ENCODE measurements at regions not wholly inside any gene's neighbourhood (a gene's known extent, or its start where the extent isn't known, plus 50 kb on each side); places are given as distances from the start of the nearest gene placed in this dataset.
"Not testable (repeated sequence)": the region's sequence is repeated elsewhere in the genome, so short reads cannot be mapped to it uniquely, and the experiment has no call there.

GRCh38 chr2:118421648-118422047, 333.4 kb downstream of the INSIG2 start:
- no peak for DNase-seq (ENCODE audit: low read depth)
- TF ChIP-seq MYC (IDR thresholded peaks at IDR 0.05; ENCODE audit: low read depth, low read length) (no peak), POLR2A (IDR thresholded peaks at IDR 0.05; ENCODE audit: extremely low read depth, insufficient read length) (no peak)
- TF ChIP-seq, protein P1, sequence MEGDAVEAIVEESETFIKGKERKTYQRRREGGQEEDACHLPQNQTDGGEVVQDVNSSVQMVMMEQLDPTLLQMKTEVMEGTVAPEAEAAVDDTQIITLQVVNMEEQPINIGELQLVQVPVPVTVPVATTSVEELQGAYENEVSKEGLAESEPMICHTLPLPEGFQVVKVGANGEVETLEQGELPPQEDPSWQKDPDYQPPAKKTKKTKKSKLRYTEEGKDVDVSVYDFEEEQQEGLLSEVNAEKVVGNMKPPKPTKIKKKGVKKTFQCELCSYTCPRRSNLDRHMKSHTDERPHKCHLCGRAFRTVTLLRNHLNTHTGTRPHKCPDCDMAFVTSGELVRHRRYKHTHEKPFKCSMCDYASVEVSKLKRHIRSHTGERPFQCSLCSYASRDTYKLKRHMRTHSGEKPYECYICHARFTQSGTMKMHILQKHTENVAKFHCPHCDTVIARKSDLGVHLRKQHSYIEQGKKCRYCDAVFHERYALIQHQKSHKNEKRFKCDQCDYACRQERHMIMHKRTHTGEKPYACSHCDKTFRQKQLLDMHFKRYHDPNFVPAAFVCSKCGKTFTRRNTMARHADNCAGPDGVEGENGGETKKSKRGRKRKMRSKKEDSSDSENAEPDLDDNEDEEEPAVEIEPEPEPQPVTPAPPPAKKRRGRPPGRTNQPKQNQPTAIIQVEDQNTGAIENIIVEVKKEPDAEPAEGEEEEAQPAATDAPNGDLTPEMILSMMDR (IDR thresholded peaks at IDR 0.05; ENCODE audit: low read depth, low read length), result no peak
- TF ChIP-seq, protein P2, sequence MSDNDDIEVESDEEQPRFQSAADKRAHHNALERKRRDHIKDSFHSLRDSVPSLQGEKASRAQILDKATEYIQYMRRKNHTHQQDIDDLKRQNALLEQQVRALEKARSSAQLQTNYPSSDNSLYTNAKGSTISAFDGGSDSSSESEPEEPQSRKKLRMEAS (IDR thresholded peaks at IDR 0.05; ENCODE audit: low read depth, low read length), result no peak
- no peak overlapping the region for H3K4me3 ChIP-seq (ENCODE audit: low read depth, low read length)

GRCh38 chr2:118417406-118418120, 329.3 kb downstream of the INSIG2 start:
- no peak for DNase-seq (ENCODE audit: low read depth)
- TF ChIP-seq POLR2A (IDR thresholded peaks at IDR 0.05; ENCODE audit: extremely low read depth, insufficient read length), result no peak
- TF ChIP-seq, protein P1 (IDR thresholded peaks at IDR 0.05; ENCODE audit: low read depth, low read length), result no peak
- TF ChIP-seq, protein P2 (IDR thresholded peaks at IDR 0.05; ENCODE audit: low read depth, low read length), result no peak
- TF ChIP-seq MYC (IDR thresholded peaks at IDR 0.05; ENCODE audit: low read depth, low read length), result no peak
- no peak overlapping the region for H3K4me3 ChIP-seq (ENCODE audit: low read depth, low read length)

DNA sequence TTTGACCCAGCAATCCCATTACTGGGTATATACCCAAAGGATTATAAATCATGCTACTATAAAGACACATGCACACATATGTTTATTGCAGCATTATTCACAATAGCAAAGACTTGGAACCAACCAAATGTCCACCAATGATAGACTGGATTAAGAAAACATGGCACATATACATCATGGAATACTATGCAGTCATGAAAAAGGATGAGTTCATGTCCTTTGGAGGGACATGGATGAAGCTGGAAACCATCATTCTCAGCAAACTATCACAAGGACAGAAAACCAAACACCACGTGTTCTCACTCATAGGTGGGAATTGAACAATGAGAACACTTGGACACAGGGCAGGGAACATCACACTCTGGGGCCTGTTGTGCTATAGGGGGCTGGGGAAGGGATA, 326.9 kb downstream of the INSIG2 start:
- DNase-seq (ENCODE audit: low read depth); H3K4me3 ChIP-seq (ENCODE audit: low read depth, low read length): not testable (repeated sequence)

DNA sequence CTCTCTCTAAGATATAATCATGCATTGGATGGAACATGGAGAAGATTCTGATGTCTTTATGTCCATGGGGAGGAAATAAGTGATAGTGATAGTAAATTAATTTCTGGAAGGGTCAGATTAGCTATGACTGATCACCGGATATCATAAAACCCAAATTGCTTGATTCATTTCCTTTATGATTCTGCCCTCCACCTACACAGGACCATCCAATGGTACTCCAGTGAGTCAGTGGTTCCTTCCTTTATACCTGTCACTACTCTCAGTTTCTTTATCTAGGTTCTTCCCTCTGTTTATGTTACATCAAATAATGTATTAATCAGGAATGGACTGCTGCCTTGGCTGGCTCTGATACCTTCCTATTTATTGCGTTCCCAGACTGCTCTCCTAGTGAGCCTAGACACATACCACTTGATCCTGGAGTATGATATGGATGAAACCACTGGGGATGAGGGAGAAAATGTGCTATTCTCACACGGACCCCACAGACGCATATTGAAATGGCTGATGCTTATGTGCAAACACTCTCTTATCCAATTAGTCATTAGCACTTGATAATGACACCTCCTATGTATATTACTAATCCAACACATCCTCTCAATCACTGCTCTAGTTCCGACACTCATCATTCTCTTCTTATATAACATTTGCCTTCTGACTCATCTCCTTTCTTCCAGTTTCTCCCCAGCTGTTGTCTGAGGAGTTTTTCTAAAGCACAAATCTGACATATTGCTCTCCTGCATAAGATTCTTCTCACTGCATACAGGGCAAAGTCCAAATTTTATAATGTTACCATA, 315.6 kb downstream of the INSIG2 start:
- no peak overlapping the region for H3K4me3 ChIP-seq (ENCODE audit: low read depth, low read length)
- TF ChIP-seq, protein P2 (IDR thresholded peaks at IDR 0.05; ENCODE audit: low read depth, low read length), result no peak
- no peak for TF ChIP-seq POLR2A (IDR thresholded peaks at IDR 0.05; ENCODE audit: extremely low read depth, insufficient read length)
- TF ChIP-seq, protein P1 (IDR thresholded peaks at IDR 0.05; ENCODE audit: low read depth, low read length), result no peak
- no peak for TF ChIP-seq MYC (IDR thresholded peaks at IDR 0.05; ENCODE audit: low read depth, low read length)
- no peak for DNase-seq (ENCODE audit: low read depth)

GRCh38 chr2:118388771-118389170, 300.5 kb downstream of the INSIG2 start:
- TF ChIP-seq POLR2A (IDR thresholded peaks at IDR 0.05; ENCODE audit: extremely low read depth, insufficient read length), result no peak
- TF ChIP-seq MYC (IDR thresholded peaks at IDR 0.05; ENCODE audit: low read depth, low read length), result no peak
- TF ChIP-seq, protein P2 (IDR thresholded peaks at IDR 0.05; ENCODE audit: low read depth, low read length), result no peak
- TF ChIP-seq, protein P1 (IDR thresholded peaks at IDR 0.05; ENCODE audit: low read depth, low read length), result no peak
- no peak for DNase-seq (ENCODE audit: low read depth)

GRCh38 chr2:118387509-118387908, 299.2 kb downstream of the INSIG2 start:
- no peak for DNase-seq (ENCODE audit: low read depth)
- no peak overlapping the region for H3K4me3 ChIP-seq (ENCODE audit: low read depth, low read length)
- TF ChIP-seq, protein P1 (IDR thresholded peaks at IDR 0.05; ENCODE audit: low read depth, low read length), result no peak

More at GRCh38 chr2:118388771-118389170, 300.5 kb downstream of the INSIG2 start:
- no peak overlapping the region for H3K4me3 ChIP-seq (ENCODE audit: low read depth, low read length)
